Omental fat pad (tissue), 3 donors: ENCODE measurements at regions not wholly inside any gene's neighbourhood (a gene's known extent, or its start where the extent isn't known, plus 50 kb on each side); places are given as distances from the start of the nearest gene placed in this dataset.

ENCODE experiments used
- ATAC-seq: fragments of 150-250 bp; one replicate; pipeline ENCODE4 v1.9.1; 2016; ENCODE audit warnings: mild to moderate bottlenecking, moderate library complexity; ENCODE audit not compliant: low FRiP score
- DNase-seq: peaks from one replicate; pipeline ENCODE4 v3.0.0-alpha.2; 2019; ENCODE audit warnings: low spot score
- CTCF ChIP-seq, 3 donors: fragments of 450-650 bp; IDR thresholded peaks; one replicate each; pipeline ENCODE4 v1.5.1; 2016 to 2017; ENCODE audit warnings: antibody characterized with exemption in 3 of 3, mild to moderate bottlenecking in 3 of 3, moderate library complexity in 2 of 3

GRCh38 chr2:167555098-167555720 lies 666.9 kb downstream of the XIRP2 start:
- ATAC-seq (no peak), DNase-seq (no peak)
- no peak for TF ChIP-seq CTCF (IDR thresholded peaks at IDR 0.05)

- DNase-seq (no peak), ATAC-seq (no peak)
- no peak for TF ChIP-seq CTCF (IDR thresholded peaks at IDR 0.05)
Observed at GRCh38 chr2:167553635-167554034, 665.4 kb downstream of the XIRP2 start.

- TF ChIP-seq CTCF (IDR thresholded peaks at IDR 0.05), result no peak
- no peak for ATAC-seq
- DNase-seq, result no peak
Observed at GRCh38 chr2:167551416-167551815, 663.1 kb downstream of the XIRP2 start.

- TF ChIP-seq CTCF (IDR thresholded peaks at IDR 0.05), result no peak
- no peak for ATAC-seq
- no peak for DNase-seq
Observed at GRCh38 chr2:167550448-167550847, 662.2 kb downstream of the XIRP2 start.

- TF ChIP-seq CTCF (IDR thresholded peaks at IDR 0.05), result no peak
- ATAC-seq, result no peak
Observed at GRCh38 chr2:167548396-167548795, 660.1 kb downstream of the XIRP2 start.

GRCh38 chr2:167544602-167545001 lies 656.3 kb downstream of the XIRP2 start:
- DNase-seq (no peak), ATAC-seq (no peak)
- no peak for TF ChIP-seq CTCF (IDR thresholded peaks at IDR 0.05)

More at GRCh38 chr2:167548396-167548795, 660.1 kb downstream of the XIRP2 start:
- no peak for DNase-seq

- TF ChIP-seq CTCF (IDR thresholded peaks at IDR 0.05), result no peak
- no peak for ATAC-seq
Observed at GRCh38 chr2:167543721-167544120, 655.4 kb downstream of the XIRP2 start.

More at GRCh38 chr2:167543721-167544120, 655.4 kb downstream of the XIRP2 start:
- no peak for DNase-seq
